ENCODE measurements at regions not wholly inside any gene's neighbourhood (a gene's known extent, or its start where the extent isn't known, plus 50 kb on each side); places are given as distances from the start of the nearest gene placed in this dataset.
A peak's percentile ranks its signal among the peaks of the same experiment; 100 is the strongest.
"Not testable (repeated sequence)": the region's sequence is repeated elsewhere in the genome, so short reads cannot be mapped to it uniquely, and the experiment has no call there.

DNA sequence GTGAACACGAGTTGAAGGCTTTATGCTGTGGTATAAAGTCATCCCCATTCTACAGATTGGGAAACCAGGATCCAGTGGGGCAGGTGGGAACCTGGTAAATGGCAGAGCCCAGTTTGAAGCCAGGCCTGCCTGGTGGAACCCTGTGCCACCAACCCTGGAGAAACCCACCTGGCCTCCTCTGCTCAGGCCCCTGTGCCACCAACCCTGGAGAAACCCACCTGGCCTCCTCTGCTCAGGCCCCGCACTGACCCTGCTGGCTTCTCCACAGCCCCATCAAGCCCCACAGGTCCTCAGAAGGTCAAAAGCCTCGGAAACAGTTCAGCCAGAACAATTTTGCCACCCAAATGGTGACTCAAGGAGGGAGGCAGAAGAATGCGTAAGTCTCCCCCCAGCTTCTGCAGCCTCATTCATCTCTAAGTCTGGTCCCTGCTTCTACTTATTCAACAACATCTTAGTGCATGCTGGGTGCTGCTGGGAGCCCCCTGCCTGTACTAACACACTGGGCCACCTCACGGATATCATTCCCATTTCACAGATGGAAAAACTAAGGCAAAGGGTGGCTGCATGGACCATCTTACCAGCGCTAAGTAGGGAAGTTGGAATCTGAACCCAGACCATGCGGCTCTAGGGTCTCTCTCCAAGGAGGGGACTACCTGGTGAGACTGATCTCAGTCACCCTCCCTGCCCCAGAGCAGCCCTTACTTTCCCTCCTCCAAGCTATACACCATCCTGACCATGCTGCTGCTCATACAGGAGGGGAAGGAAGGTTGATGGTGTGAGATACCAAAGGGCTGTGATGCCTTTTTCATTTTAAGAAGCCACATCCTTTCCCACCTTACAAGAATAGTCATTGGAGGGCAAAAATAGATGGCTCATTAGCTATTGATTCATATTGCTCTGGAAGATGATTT lies 93.7 kb upstream of the ID2 start:
- DNase-seq (no peak), ATAC-seq (peak; percentile 30)

DNA sequence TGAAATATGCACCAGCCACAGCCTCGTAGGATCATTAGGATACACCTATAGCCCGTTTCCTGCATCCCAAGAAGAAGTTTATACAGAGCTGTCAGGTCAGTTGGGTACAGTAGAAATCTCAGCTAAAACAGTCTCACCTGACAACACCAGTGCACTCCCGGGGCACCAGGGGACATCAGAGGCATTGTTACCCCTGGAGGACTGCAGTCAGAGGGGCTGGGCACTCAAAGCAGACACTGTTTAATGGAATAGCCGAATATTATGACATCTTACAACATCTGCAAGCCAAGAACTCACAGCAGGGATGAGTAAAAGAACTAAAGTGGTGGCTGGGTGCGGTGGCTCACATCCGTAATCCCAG lies 93.0 kb upstream of the ID2 start:
- ATAC-seq (no peak), DNase-seq (no peak)

DNA sequence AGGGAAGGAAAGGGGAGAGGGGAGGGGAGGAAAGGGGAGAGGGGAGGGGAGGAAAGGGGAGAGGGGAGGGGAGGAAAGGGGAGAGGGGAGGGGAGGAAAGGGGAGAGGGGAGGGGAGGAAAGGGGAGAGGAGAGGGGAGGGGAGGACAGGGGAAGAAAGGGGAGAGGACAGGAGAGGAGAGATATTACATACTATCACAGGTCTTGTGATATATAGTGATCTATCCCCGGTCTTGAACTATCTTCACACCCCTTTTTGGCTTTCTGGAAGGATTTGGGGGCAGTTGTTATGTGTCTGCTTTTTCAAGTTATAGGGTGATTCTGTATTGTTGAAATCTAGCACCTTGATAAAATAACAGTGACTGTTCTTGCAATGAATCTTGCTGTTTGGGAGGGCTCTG lies 92.1 kb upstream of the ID2 start:
- no peak for ATAC-seq
- no peak for DNase-seq

DNA sequence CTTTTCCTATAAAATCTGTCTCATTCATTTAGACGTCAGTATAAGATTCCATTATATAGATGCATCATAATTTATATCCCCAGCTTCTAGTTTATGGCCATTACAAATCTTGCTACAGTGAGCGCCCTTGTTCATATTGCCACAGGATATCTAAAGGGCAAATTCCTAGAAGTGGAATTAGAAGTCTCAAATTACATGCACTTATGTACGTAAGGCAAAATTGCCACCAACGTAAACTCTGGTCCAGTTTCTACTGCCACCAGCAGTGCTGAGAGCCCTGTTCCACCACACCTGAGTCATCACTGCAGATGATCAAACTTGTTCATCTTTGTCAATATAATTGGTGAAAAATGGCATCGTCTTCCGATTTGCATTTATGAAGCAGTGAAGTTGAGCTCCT lies 90.9 kb upstream of the ID2 start:
- ATAC-seq: no peak
- DNase-seq: no peak

DNA sequence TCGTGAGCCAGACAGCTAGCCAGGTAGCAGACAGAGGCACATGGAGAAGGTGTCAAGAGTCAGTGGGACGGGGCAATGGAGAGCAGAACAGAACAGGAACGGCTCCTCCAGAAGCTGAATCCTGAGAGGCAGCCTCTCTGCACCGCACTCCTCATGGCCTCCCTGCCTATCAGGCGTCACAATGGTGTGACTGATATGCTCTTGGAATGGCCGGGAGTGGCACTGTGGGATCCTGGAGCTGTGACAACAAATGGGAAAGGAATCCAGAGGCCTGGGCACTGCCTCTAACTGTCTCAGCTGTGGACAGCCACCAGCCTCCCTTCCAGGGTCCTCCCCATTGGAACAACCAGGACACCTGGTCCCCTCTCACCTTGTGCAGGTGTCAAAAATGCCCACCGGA lies 89.1 kb upstream of the ID2 start:
- ATAC-seq: no peak
- no peak for DNase-seq

DNA sequence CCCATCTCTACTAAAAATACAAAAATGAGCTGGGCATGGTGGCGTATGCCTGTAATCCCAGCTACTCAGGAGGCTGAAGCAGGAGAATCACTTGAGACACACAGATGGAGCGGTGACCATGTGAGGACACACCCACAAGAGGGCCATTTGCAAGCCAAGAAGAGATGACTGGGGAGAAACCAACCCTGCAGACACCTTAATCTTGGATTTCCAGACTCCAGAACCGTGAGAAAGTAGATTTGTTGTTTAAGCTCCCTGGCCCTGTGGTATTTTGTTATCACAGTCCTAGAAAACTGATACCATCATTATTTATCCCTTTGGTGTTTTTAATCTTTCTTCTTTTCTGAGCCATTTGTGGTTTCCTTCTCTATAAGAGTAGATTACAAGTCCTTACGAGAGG lies 88.6 kb upstream of the ID2 start:
- ATAC-seq (no peak), DNase-seq (no peak)

DNA sequence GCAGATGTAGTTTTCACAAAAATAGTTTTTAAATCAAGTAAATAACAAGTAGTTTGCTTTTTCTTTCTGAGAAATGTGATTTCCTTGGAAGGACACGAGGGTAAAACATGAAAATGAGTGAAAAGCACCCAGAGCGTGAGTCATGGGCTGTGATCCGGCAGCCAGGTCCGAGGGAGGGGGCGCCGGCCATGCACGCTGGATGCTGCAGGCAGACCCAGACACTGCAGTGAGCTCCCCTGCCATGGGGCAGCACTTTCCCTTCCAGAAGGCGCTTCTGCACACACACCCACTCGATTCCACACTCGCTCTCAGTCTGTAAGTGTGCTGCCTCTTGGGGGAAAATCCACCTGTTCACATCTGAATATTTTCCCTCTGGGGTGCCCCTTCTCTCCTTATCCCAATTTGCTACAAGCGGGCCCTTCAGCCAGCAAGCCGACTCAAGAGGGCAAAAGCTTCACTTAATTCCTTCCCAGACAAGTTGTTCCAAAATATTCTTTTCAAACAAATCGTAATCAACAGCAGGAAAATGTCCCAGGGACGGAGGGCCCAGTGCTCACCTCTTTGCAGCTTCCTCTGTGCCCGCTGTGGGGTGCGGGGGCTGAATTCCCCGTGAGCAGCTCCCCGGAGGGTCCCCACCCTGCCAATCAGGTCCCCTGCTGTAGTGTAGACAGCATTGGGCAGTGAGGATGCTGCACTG lies 87.0 kb upstream of the ID2 start:
- ATAC-seq (peak; percentile 14), DNase-seq (no peak)

DNA sequence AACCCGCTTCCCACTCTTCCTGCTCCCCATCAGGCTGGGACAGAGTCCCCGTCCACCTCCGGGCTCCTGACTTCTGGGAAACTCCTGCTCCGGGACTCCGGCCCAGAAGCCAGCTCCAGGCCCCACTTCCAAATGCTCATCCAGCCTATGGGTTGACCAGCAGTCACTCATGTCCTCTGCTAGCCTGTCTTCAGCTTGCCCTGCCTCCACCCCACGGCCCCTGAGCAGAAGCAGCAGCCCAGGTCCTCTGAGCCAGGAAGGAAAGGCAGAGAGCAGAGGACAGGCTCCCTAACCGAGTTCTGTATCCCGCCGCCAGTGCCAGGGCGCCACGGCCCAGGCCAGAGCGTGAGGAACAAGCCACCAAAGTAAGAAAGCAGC lies 86.4 kb upstream of the ID2 start:
- ATAC-seq (no peak), DNase-seq (no peak)

DNA sequence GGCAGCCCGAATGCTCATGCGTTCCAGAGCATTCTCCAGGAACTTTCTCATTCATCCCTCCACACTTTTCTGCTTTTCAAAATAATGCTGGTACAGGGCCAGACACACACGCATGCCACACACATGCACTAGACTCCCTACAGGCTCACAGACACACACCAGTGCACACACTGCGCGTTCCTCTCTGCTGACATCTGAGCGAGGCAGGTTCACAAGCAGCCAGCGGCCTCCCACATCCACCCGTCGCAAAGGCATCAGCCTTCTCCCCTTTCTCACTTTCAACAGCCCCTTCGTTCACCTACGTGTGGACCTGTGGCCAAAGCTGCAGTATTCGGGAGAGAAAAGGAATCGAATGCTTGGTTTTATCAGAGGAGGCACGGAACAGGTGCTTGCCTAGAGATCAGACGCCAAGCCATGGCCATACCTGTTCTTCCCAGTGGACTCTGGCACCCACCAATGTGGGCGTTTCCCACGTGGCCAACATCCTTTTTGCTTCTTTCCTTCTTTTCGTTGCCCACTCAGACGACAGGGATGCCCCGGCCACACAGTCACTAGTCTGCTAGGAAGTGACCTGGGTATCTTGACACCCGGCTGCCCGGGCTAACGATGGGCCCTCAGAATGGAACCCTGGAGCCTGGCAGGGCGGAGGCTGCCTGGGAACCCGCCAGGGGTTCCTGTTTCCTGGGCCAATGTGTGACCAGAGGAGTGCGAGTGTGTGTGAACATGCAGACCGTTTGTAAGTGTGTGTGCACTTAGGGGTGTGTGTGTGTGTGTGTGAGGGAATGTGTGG lies 85.8 kb upstream of the ID2 start:
- ATAC-seq (no peak), DNase-seq (no peak)

DNA sequence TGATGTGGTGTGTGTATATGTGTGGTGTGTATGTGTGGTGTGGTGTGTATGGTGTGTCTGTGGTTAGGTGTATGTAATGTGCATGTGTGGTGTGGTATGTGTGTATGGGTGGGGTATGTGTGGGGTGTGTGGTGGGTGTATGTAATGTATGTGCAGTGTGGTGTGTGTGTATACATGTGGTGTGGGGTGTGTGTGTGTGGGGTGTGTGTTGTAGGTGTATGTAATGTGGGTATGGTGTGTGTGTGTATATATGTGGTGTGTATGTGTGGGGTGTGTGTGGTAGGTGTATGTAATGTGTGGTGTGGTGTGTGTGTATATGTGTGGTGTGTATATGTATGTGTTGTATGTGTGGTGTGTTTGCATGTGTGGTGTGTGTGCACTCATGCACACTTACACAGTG lies 84.8 kb upstream of the ID2 start:
- ATAC-seq (no peak), DNase-seq (no peak)

DNA sequence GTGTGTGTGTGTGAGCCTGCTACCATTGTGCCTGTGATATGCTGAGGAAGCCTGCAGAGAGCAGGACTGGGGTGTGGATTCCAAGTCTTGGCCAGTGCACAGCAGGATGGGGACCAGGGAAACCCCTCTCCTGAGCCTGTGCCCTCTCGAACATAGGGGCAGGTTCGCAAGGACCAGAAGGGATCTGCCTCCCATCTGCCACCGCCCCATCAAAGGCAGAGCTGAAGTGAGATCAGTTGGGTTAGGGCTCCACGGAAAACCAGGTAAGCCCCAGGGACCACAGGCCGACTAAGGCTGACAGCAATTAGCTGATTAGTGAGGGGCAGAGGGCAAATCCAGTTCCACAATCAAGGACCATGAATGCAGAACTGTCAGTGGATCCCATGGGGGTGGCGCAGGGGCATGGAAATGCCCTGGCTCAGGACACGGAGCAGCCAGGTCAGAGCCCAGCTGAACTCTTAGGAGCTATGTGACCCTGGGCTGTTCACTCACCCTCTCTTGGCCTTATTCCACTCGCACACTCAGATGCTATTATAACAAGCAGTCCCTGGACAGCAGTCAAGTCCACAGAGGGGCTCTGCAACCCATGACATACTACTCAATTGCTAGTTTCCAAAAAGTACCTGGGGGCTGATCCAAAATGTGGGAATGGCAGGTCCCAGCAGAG lies 84.2 kb upstream of the ID2 start:
- ATAC-seq (no peak), DNase-seq (no peak)

DNA sequence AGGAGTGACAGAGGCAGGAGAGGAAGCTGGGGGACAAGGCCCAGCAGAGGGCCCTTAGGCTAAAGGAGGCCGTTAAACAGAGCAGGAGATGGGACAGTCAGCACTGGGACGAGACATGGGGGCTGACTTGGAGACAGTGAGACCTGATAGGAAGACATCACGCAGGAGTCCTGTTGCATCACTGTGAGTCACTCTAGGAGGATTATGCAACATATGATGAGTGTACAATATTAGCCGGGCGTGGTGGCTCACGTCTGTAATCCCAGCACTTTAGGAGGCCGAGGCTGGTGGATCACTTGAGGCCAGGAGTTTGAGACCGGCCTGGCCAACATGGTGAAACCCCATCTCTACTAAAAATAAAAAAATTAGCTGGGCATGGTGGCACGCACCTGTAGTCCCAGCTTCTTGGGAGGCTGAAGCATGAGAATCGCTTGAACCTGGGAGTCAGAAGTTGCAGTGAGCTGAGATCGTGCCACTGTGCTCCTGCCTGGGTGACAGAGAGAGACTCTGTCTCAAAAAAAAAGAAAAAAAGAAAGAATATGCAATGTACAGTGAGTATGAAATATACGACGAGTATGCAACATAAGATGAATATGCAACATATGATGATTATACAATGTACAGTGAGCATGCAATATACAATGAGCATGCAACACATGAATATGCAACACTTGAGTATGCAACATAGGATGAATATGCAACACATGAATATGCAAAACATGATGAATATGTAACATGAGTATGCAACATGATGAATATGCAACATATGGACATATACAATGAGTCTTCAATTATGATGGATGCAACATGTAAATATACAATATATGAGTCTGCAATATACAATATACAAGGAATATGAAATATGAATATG lies 83.3 kb upstream of the ID2 start:
- ATAC-seq: no peak

DNA sequence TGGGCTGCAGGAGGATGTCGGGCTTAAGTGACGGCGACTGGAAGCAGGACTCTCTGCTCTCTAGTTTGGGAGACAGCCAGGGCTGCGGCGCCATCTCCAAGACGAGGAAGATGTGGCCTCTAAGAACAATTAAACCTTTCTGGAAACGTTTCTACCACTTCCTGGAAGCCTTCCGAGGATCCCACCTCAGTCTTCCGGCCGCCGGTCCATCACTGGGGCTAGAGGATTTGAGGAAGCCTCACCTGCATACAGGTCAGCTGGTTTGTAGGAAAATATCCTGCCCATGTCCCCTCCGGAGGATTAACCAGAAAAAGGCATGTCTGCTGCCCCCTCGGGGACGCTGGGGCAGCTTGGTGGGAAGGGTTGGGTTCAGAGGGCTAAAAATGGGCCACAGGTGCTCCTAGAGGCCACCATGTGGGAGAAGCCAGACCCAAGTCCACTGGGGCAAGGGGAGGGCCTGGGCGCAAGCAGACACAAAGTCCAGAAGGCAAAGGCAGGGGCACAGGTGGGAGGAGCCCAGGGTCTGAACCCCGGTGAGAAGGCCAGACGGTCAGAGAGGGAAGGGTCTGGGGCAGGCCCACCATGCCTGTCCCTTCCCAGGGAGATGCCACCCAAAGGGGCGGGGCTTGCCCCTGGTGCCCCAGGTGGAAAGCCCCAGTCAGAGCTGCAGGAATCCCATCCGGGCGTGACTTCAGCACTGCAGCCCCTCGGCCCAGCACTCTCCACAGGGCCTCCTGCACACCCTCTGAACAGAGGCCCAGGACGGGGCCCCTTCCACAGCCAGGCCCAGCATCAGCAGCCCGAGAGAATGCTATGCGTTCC lies 82.2 kb upstream of the ID2 start:
- ATAC-seq: no peak
- DNase-seq: no peak

More for the DNA sequence above, 83.3 kb upstream of the ID2 start:
- DNase-seq: no peak

DNA sequence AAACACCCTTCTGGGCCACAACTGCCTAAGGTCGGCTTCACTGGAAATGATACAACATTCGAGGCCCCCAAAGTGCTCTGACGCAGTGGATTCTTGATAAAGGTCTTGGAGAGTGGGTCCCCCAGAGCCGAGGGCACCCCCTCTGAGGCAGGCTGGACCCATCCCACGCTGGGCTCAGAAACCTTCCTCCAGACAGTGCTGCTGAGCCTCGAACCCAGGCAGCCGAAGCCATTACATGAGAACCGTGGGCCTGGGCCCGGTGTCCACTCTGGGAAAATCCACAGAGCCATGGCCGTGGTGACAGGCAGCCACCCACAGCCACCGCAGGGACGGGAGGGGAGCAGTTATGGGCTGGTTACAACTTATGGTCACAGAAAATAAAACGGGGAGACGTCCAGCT lies 81.4 kb upstream of the ID2 start:
- ATAC-seq (no peak), DNase-seq (no peak)

DNA sequence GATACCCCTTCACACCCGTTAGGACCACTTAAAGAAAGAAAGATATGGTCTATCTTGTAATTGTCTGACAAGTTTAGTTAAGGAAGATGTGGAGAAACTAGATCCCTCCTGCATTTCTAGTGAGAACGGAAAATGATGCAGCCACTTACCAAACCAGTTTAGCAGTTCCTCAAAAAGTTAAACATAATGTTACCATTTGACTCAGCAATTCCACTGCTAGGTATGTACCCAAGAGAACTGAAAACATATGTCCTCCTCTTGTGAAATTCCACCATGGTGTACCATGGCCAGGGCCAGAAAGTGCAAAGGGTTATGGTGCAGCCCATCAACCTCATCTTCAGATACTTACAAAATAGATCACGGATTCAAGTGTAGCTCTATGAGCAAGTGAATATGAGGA lies 79.0 kb upstream of the ID2 start:
- DNase-seq: no peak
- ATAC-seq: peak; percentile 19

DNA sequence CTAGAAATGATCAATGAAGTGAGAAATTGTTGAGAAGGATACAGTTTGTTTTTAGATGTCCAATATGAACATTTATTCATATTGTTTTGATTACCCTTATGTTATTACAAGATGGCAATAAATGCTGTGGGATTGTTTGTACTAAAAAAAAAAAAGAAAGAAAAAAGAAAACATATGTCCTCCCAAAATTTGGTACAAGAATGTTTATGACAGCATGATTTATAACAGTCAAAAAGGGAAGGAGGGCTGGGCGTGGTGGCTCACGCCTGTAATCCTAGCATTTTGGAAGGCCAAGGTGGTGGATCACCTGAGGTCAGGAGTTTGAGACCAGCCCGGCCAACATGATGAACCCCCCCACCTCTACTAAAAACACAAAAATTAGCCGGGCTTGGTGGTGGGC lies 78.5 kb upstream of the ID2 start:
- DNase-seq, ATAC-seq: not testable (repeated sequence)

DNA sequence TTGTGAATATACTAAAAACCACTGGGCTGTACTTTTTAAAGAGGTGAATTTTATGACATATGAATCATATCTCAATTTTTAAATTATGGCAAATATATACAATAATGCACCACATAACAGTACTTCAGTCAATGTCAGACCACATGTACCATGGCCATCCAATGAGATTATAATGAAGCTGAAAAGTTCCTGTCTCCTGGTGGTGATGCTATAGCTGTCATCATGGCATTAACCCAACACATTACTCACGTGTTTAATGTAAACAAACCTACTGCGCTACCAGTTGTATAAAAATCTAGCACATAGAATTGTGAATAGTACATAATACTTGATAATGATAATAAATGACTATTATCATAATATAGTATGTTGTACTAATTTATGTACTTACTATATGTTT lies 77.6 kb upstream of the ID2 start:
- DNase-seq (no peak), ATAC-seq (no peak)

DNA sequence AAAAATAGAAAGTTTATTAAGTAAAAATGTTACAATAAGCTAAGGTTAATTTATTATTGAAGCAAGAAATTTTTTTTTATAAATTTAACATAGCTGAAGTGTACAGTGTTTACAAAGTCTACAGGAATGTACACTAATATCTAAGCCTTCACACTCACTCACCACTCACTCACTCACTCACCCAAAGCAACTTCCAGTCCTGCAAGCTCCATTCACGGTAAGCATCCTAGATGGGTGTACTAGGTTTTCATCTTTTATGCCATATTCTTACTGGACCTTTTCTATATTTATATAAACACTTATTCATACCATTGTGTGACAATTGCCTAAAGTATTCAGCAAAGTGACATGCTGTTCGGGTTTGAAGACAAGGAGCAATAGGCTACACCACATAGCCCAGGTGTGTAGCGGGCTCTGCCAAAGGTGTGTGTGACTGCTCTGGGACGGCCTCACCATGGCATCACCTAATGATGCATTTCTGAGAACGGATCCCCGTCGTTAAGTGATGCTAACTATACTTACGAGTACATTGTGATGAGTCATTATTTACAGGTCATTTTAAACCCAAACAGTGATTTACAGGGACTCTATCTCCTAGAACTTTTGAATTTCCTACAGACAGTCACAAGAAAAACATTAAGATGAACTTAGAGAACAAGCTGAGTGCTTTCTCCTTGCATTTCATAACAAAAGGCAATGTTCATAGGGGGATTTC lies 76.3 kb upstream of the ID2 start:
- ATAC-seq (no peak), DNase-seq (no peak)

DNA sequence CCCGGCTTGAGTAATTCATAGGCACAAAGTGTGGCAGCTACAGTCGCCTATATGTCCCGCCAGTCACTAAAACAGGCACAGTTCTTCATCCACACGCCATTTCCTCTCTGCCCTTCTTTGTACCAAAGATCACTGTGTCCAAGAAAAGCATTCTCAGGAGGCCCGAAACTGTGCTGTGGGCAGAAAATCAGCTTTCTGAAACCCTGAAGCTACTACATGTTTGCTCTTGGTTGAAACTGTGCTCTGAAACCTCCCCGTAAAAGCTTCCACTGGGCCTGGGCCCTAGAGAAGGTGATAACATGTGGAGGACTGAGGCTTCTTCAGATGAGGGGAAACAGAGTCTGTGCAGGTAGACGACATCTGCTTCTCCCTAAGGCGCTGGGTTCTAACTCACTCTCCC lies 75.6 kb upstream of the ID2 start:
- no peak for ATAC-seq
- DNase-seq: no peak
